PC-9 (cell line): ENCODE measurements at regions not wholly inside any gene's neighbourhood (a gene's known extent, or its start where the extent isn't known, plus 50 kb on each side); places are given as distances from the start of the nearest gene placed in this dataset.

Source experiments
- CTCF ChIP-seq: fragments of 200-600 bp; sonication (generic); conservative IDR thresholded peaks from 2 replicates; pipeline ENCODE4 v1.6.1; 2017; ENCODE audit warnings: mixed run types, antibody characterized with exemption, mild to moderate bottlenecking, moderate library complexity
- EZH2 ChIP-seq: fragments of 200-600 bp; sonication (generic); IDR thresholded peaks from 2 replicates; pipeline ENCODE4 v1.8.0; 2017; ENCODE audit warnings: antibody characterized with exemption, low read depth

DNA sequence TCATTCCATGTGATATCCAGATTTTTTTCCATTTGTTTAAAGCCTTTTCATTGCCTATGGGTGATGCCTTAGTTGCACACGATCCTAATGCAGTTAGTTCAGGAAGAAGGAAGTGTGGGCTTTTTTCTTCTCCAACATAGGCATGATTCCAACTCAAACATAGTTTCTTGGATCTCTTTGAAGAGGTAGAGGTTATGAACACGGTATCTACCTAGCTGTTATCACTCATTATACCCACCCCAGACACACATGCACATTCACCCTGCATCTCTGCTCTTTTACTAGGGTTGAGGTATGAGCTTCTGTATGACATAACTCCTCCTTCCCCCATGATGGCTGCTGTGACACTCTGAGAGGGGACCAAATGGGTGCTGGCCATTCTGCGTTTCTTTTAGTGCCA, 122.1 kb upstream of the ZNF648 start:
- no peak for TF ChIP-seq CTCF
- TF ChIP-seq EZH2: no peak
